Stimulated activated effector memory CD8-positive, alpha-beta T cell treated with anti-CD3 and anti-CD28 coated beads, Interleukin-12 subunit alpha, Interleukin-12 subunit beta, amount 100 ng/mL, for 72 hours (primary cell): ENCODE measurements at regions not wholly inside any gene's neighbourhood (a gene's known extent, or its start where the extent isn't known, plus 50 kb on each side); places are given as distances from the start of the nearest gene placed in this dataset.

Experiments
- ATAC-seq: fragments of 150-1000 bp; cut with Tn5 transposase; 2 replicates; pipeline ENCODE4 v1.10.0; 2021
- DNase-seq, 2 donors: peaks; one replicate each; pipeline ENCODE4 v3.0.0; 2021 to 2022; ENCODE audit warnings: low spot score in 2 of 2
- H3K27ac Mint-ChIP-seq: one replicate; pipeline ENCODE4 v1.8.0; 2022; ENCODE audit warnings: mild to moderate bottlenecking, mixed read lengths
- H3K36me3 Mint-ChIP-seq: one replicate; pipeline ENCODE4 v1.8.0; 2022; ENCODE audit warnings: mild to moderate bottlenecking, mixed read lengths
- H3K4me1 Mint-ChIP-seq: one replicate; pipeline ENCODE4 v1.8.0; 2022; ENCODE audit warnings: mixed read lengths
- H3K4me3 Mint-ChIP-seq: one replicate; pipeline ENCODE4 v1.8.0; 2022; ENCODE audit warnings: mild to moderate bottlenecking, mixed read lengths
- H3K9me3 Mint-ChIP-seq: one replicate; pipeline ENCODE4 v1.8.0; 2022; ENCODE audit warnings: mixed read lengths

DNA sequence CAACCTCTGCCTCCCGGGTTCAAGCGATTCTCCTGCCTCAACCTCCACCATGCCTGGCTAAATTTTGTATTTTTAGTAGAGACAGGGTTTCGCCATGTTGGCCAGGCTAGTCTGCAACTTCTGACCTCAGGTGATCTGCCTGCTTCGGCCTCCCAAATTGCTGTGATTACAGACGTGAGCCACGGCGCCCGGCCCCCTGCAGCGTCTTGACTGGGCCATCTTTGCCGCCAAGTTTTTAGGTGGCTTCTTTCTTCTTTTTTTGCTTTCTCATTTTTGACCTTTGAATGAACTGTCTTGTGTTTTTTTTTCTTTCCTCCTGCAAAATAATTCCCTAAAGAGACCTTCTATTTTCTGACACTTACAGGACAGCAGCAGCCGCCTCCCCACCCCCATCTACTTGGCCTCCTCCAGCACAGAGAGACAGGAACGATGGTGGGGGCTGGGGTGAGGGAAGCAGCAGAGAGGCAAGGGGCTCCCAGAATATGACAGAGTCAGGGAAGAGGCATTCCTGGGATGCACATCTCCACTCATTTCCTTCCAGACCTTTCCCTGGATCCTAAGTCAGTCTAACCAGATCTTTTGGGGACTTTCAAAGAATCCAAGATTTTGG lies 92.6 kb upstream of the ALX4 start:
- no peaks in the 10 kb centered on the region for H3K4me1 Mint-ChIP-seq
- no peak for DNase-seq
- no peaks in the 10 kb centered on the region for H3K36me3 Mint-ChIP-seq
- H3K4me3 Mint-ChIP-seq: no peak overlapping the region
- no peak overlapping the region for H3K27ac Mint-ChIP-seq
- no peaks in the 10 kb centered on the region for H3K9me3 Mint-ChIP-seq
- ATAC-seq: no peak

GRCh38 chr11:44403176-44403575 lies 93.2 kb upstream of the ALX4 start:
- no peak overlapping the region for H3K4me3 Mint-ChIP-seq
- no peak for DNase-seq
- H3K9me3 Mint-ChIP-seq: no peaks in the 10 kb centered on the region
- H3K36me3 Mint-ChIP-seq: no peaks in the 10 kb centered on the region
- no peak for ATAC-seq
- no peak overlapping the region for H3K27ac Mint-ChIP-seq
- H3K4me1 Mint-ChIP-seq: no peaks in the 10 kb centered on the region

DNA sequence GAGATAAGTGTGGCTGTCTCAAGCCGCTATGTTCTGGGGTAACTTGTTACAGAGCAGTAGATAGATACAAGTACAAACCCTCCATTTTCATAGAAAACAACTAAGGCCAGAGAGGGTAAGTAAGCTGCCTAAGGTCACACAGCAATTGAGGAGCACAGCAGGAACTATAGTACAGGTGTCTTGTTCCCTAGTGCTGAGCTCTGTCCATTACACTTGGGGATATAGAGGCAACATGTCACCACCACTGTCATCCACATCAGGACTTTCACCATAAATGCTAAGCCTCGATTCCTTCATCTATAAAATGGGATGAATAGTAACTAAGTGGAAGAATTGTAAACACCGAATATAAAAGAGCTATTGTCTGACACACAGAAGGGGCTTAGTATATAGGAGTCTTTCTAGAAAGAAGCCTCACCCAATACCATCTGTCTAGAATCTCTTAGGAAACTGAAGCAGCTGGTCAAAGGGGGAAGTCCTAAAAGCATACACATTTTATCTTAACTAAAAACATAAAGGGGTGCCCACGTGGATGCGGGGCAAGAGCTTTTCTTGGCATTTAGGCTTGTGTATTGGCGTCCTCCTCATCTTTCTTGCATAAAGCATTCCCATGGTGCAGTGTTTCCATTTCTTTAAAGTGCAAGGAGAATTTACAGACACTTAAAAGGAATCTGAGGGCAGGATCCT lies 93.8 kb upstream of the ALX4 start:
- H3K4me3 Mint-ChIP-seq: no peak overlapping the region

GRCh38 chr11:44404301-44404700 lies 94.4 kb upstream of the ALX4 start:
- no peak overlapping the region for H3K4me3 Mint-ChIP-seq
- ATAC-seq: no peak
- no peak for DNase-seq
- no peaks in the 10 kb centered on the region for H3K4me1 Mint-ChIP-seq
- no peaks in the 10 kb centered on the region for H3K36me3 Mint-ChIP-seq
- no peak overlapping the region for H3K27ac Mint-ChIP-seq
- no peaks in the 10 kb centered on the region for H3K9me3 Mint-ChIP-seq

More for the DNA sequence above, 93.8 kb upstream of the ALX4 start:
- Mint-ChIP-seq H3K27ac (no peak overlapping the region), H3K4me1 (no peaks in the 10 kb centered on the region), H3K9me3 (no peaks in the 10 kb centered on the region), H3K36me3 (no peaks in the 10 kb centered on the region)
- DNase-seq: no peak
- no peak for ATAC-seq

- no peaks in the 10 kb centered on the region for H3K36me3 Mint-ChIP-seq
These were observed 94.9 kb upstream of the ALX4 start for GRCh38 chr11:44404736-44405395.

DNA sequence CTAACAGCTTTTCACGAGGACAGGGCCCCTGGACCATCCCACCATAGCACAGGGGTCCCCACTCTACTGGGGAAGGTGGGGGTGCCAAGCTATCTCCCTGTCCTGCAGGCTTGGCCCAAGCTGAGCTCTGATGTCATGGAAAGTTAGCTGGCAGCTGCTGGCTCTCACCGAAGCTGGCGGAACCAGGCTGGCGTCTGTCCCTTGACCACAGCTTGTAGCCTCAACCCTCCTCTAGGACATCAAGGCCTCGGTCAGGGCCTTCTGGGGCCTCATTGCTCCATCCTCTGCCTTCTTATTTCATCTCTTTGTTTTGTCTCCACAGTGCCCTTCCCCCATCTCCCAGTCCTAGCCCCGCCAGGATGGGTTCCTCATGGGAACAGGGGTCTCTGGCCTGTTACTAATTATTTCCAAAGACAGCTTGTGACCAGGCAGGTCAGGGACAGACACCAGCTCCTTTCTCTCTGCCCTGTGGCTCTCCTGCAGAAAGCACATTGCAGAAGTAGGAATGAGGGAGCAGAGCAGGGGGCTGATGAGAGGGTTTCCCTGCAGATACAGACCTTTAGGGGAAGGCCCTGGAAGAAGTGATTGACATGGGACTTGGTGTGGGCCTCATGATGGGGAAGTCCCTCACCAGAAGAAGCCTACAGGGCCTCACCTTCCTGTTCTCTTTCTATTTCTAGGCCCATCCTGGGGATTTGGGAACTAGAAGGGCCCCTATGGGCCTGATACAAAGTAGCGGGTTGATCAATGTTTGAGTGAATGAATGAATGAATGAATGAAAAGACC lies 97.5 kb upstream of the ALX4 start:
- no peak for ATAC-seq
- no peak for DNase-seq

More at GRCh38 chr11:44404736-44405395, 94.9 kb upstream of the ALX4 start:
- no peak overlapping the region for H3K4me3 Mint-ChIP-seq
- ATAC-seq: no peak
- DNase-seq: no peak
- no peaks in the 10 kb centered on the region for H3K9me3 Mint-ChIP-seq
- no peaks in the 10 kb centered on the region for H3K4me1 Mint-ChIP-seq
- H3K27ac Mint-ChIP-seq: no peak overlapping the region

GRCh38 chr11:44408141-44408540 lies 98.2 kb upstream of the ALX4 start:
- H3K9me3 Mint-ChIP-seq: no peaks in the 10 kb centered on the region

More for the DNA sequence above, 97.5 kb upstream of the ALX4 start:
- Mint-ChIP-seq H3K9me3 (no peaks in the 10 kb centered on the region), H3K36me3 (no peaks in the 10 kb centered on the region), H3K4me3 (no peak overlapping the region), H3K4me1 (no peaks in the 10 kb centered on the region), H3K27ac (no peak overlapping the region)

GRCh38 chr11:44408711-44409470 lies 99.0 kb upstream of the ALX4 start:
- Mint-ChIP-seq H3K9me3 (no peaks in the 10 kb centered on the region), H3K4me1 (no peaks in the 10 kb centered on the region), H3K4me3 (no peak overlapping the region), H3K36me3 (no peaks in the 10 kb centered on the region), H3K27ac (no peak overlapping the region)
- ATAC-seq (no peak), DNase-seq (no peak)

More at GRCh38 chr11:44408141-44408540, 98.2 kb upstream of the ALX4 start:
- ATAC-seq (no peak), DNase-seq (no peak)
- no peaks in the 10 kb centered on the region for H3K4me1 Mint-ChIP-seq
- H3K27ac Mint-ChIP-seq: no peak overlapping the region
- no peak overlapping the region for H3K4me3 Mint-ChIP-seq
- no peaks in the 10 kb centered on the region for H3K36me3 Mint-ChIP-seq

GRCh38 chr11:44409558-44410236 lies 99.8 kb upstream of the ALX4 start:
- Mint-ChIP-seq H3K27ac (no peak overlapping the region), H3K4me1 (no peaks in the 10 kb centered on the region)
- no peak for DNase-seq

GRCh38 chr11:44416776-44417175 lies 106.8 kb upstream of the ALX4 start:
- Mint-ChIP-seq H3K36me3 (no peaks in the 10 kb centered on the region), H3K4me1 (no peaks in the 10 kb centered on the region), H3K27ac (no peak overlapping the region), H3K9me3 (no peaks in the 10 kb centered on the region), H3K4me3 (no peak overlapping the region)
- DNase-seq: no peak
- no peak for ATAC-seq

More at GRCh38 chr11:44409558-44410236, 99.8 kb upstream of the ALX4 start:
- peak; percentile 24 for ATAC-seq
- Mint-ChIP-seq H3K9me3 (no peaks in the 10 kb centered on the region), H3K36me3 (no peaks in the 10 kb centered on the region), H3K4me3 (no peak overlapping the region)

DNA sequence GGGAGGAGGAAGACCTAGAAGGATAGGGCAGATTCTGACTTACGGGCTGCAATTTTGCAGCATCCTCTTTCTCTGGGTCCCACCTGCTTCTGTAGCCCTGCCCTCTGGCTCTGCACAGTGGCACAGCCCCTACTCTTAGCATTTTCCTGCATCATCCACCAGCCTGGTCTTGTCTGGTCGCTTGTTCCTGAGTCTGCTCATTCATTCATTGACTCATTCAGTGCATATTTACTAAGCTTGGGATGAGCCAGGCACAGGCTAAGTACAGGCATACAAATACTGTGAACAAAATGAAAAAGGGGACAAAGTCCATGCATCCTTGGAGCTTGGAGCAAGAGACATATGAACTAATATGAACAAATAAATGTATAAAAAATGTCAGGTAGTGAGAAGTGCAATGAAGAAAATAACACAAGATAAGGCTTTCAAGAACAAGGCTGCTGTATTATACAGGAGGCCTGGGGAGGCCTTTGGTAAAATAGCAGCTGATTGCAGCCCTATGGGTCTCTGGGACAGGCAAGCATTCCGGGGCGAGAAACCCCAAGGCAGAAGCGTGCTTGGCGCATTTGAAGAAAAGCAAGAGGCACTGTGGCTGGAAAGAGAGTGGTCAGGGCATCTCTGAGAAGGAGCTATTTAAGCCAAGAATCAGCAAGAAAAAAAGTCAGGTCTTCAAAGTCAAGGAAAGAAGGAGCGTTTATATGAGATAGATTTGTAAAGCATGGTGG lies 108.0 kb upstream of the ALX4 start:
- H3K9me3 Mint-ChIP-seq: no peaks in the 10 kb centered on the region
- DNase-seq (no peak), ATAC-seq (no peak)
- H3K4me3 Mint-ChIP-seq: no peak overlapping the region
- no peaks in the 10 kb centered on the region for H3K36me3 Mint-ChIP-seq
- no peaks in the 10 kb centered on the region for H3K4me1 Mint-ChIP-seq
- H3K27ac Mint-ChIP-seq: no peak overlapping the region

DNA sequence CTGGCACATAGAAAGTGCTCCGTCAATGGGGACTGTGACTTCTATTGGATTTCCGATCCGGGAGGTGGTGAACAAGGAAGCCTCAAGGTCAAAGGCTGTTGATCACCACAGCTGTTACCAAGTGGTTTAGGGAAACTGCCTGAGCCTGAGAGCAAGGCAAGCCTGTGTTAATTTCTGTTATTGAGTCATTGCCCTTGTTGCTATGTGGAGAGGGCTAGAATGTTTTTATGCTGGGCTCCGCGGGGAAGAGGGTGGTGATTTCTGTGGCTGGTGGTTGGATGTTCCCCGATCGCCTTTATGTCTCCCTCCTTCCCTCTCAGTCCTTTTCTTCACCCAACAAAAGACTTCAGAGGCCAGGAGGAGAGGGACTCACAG lies 108.5 kb upstream of the ALX4 start:
- Mint-ChIP-seq H3K27ac (no peak overlapping the region), H3K4me3 (no peak overlapping the region), H3K4me1 (no peaks in the 10 kb centered on the region), H3K9me3 (no peaks in the 10 kb centered on the region), H3K36me3 (no peaks in the 10 kb centered on the region)
- DNase-seq: no peak
- ATAC-seq: no peak

DNA sequence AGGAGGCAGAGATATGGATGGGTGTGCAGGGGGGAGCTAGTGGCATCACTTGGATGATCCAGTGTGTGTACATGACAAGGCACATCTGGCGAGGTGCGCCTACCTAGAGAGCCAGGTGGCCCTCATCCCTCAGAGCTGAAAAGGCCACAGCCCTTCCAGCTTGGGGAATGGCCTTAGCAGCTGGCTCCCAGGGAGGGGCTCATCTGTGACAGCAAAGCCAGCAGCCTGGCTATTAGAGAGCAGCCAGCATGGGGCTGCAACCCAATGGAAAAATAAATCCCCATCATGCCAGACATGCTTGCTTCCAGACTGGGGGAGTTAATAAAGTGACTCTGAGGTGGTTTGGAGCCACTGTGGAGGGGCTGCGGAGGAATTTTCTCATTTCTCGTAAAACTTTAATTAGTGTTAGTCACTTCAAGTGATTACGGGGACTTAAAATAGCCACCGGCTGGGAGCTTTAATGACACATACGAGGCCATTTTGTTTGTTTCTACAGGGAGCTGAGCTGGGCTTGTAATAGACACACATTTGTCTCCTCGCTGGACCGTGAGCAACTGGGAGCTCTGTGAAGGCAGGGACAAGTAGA lies 111.2 kb upstream of the ALX4 start:
- H3K27ac Mint-ChIP-seq: no peak overlapping the region
- no peak for ATAC-seq
- no peaks in the 10 kb centered on the region for H3K9me3 Mint-ChIP-seq
- H3K4me1 Mint-ChIP-seq: no peaks in the 10 kb centered on the region
- H3K4me3 Mint-ChIP-seq: no peak overlapping the region
- DNase-seq: no peak
- H3K36me3 Mint-ChIP-seq: no peaks in the 10 kb centered on the region

- no peaks in the 10 kb centered on the region for H3K4me1 Mint-ChIP-seq
- H3K36me3 Mint-ChIP-seq: no peaks in the 10 kb centered on the region
- no peak overlapping the region for H3K27ac Mint-ChIP-seq
- no peaks in the 10 kb centered on the region for H3K9me3 Mint-ChIP-seq
- DNase-seq (no peak), ATAC-seq (no peak)
- no peak overlapping the region for H3K4me3 Mint-ChIP-seq
These were observed 113.3 kb upstream of the ALX4 start for GRCh38 chr11:44423289-44423688.
